ENCODE measurements at regions not wholly inside any gene's neighbourhood (a gene's known extent, or its start where the extent isn't known, plus 50 kb on each side); places are given as distances from the start of the nearest gene placed in this dataset.
A peak's percentile ranks its signal among the peaks of the same experiment; 100 is the strongest.

- Histone ChIP-seq H3K4me1 (ENCODE audit: control insufficient read depth, insufficient read depth, low read length) (peaks cover 44% of the 10 kb centered on the region), H3K27me3 (ENCODE audit: control insufficient read depth, insufficient read depth, low read length) (peaks cover 2% of the 10 kb centered on the region), H3K27ac (ENCODE audit: low read depth, low read length) (no peak overlapping the region), H3K36me3 (ENCODE audit: control insufficient read depth, insufficient read depth, low read length) (peaks cover 15% of the 10 kb centered on the region), H3K4me3 (ENCODE audit: low read depth, low read length) (no peak overlapping the region), H3K9me3 (ENCODE audit: control insufficient read depth, insufficient read depth, low read length) (no peaks in the 10 kb centered on the region)
- no peak for DNase-seq (ENCODE audit: low read depth in 4 of 6, low spot score in 6 of 6)
- 92% methylated on average over 5 of the region's 5 CpGs for WGBS (ENCODE audit: insufficient coverage)
Measured at GRCh38 chr11:70663815-70664214, 265.5 kb downstream of the CTTN start.

GRCh38 chr11:70666311-70666710 lies 268.0 kb downstream of the CTTN start:
- H3K27me3 ChIP-seq (ENCODE audit: control insufficient read depth, insufficient read depth, low read length) = peaks cover 2% of the 10 kb centered on the region
- peaks cover 21% of the 10 kb centered on the region for H3K36me3 ChIP-seq (ENCODE audit: control insufficient read depth, insufficient read depth, low read length)
- H3K9me3 ChIP-seq (ENCODE audit: control insufficient read depth, insufficient read depth, low read length) = no peaks in the 10 kb centered on the region
- DNase-seq (ENCODE audit: low read depth in 4 of 6, low spot score in 6 of 6) = no peak
- H3K4me3 ChIP-seq (ENCODE audit: low read depth, low read length) = no peak overlapping the region
- no peak overlapping the region for H3K27ac ChIP-seq (ENCODE audit: low read depth, low read length)
- peaks cover 50% of the 10 kb centered on the region for H3K4me1 ChIP-seq (ENCODE audit: control insufficient read depth, insufficient read depth, low read length)
- 87% methylated on average over 7 of the region's 8 CpGs for WGBS (ENCODE audit: insufficient coverage)

GRCh38 chr11:70667767-70668166 lies 269.4 kb downstream of the CTTN start:
- H3K9me3 ChIP-seq (ENCODE audit: control insufficient read depth, insufficient read depth, low read length) = no peaks in the 10 kb centered on the region
- peaks cover 21% of the 10 kb centered on the region for H3K36me3 ChIP-seq (ENCODE audit: control insufficient read depth, insufficient read depth, low read length)
- no peaks in the 10 kb centered on the region for H3K27me3 ChIP-seq (ENCODE audit: control insufficient read depth, insufficient read depth, low read length)
- peaks cover 42% of the 10 kb centered on the region for H3K4me1 ChIP-seq (ENCODE audit: control insufficient read depth, insufficient read depth, low read length)
- WGBS (ENCODE audit: insufficient coverage) = 66% methylated on average over 2 of the region's 4 CpGs
- no peak overlapping the region for H3K27ac ChIP-seq (ENCODE audit: low read depth, low read length)
- H3K4me3 ChIP-seq (ENCODE audit: low read depth, low read length) = no peak overlapping the region
- no peak for DNase-seq (ENCODE audit: low read depth in 4 of 6, low spot score in 6 of 6)

GRCh38 chr11:70668204-70669202 lies 270.2 kb downstream of the CTTN start:
- 75% methylated on average over 20 of the region's 23 CpGs for WGBS (ENCODE audit: insufficient coverage)
- no peaks in the 10 kb centered on the region for H3K27me3 ChIP-seq (ENCODE audit: control insufficient read depth, insufficient read depth, low read length)
- H3K9me3 ChIP-seq (ENCODE audit: control insufficient read depth, insufficient read depth, low read length) = no peaks in the 10 kb centered on the region
- peaks cover 39% of the 10 kb centered on the region for H3K4me1 ChIP-seq (ENCODE audit: control insufficient read depth, insufficient read depth, low read length)
- no peak overlapping the region for H3K4me3 ChIP-seq (ENCODE audit: low read depth, low read length)
- H3K27ac ChIP-seq (ENCODE audit: low read depth, low read length) = no peak overlapping the region
- DNase-seq (ENCODE audit: low read depth in 4 of 6, low spot score in 6 of 6) = no peak
- H3K36me3 ChIP-seq (ENCODE audit: control insufficient read depth, insufficient read depth, low read length) = peaks cover 21% of the 10 kb centered on the region

GRCh38 chr11:70669281-70669680 lies 271.0 kb downstream of the CTTN start:
- no peaks in the 10 kb centered on the region for H3K27me3 ChIP-seq (ENCODE audit: control insufficient read depth, insufficient read depth, low read length)

GRCh38 chr11:70669871-70670675 lies 271.7 kb downstream of the CTTN start:
- peak in 1 of 6 donors; percentile 63 for DNase-seq (ENCODE audit: low read depth in 4 of 6, low spot score in 6 of 6)
- WGBS (ENCODE audit: insufficient coverage) = 64% methylated on average over 24 of the region's 25 CpGs
- H3K27ac ChIP-seq (ENCODE audit: low read depth, low read length) = no peak overlapping the region
- H3K4me1 ChIP-seq (ENCODE audit: control insufficient read depth, insufficient read depth, low read length) = peaks cover 33% of the 10 kb centered on the region
- H3K27me3 ChIP-seq (ENCODE audit: control insufficient read depth, insufficient read depth, low read length) = no peaks in the 10 kb centered on the region
- no peak overlapping the region for H3K4me3 ChIP-seq (ENCODE audit: low read depth, low read length)
- H3K9me3 ChIP-seq (ENCODE audit: control insufficient read depth, insufficient read depth, low read length) = no peaks in the 10 kb centered on the region
- H3K36me3 ChIP-seq (ENCODE audit: control insufficient read depth, insufficient read depth, low read length) = peaks cover 21% of the 10 kb centered on the region

More at GRCh38 chr11:70669281-70669680, 271.0 kb downstream of the CTTN start:
- Histone ChIP-seq H3K36me3 (ENCODE audit: control insufficient read depth, insufficient read depth, low read length) (peaks cover 21% of the 10 kb centered on the region), H3K9me3 (ENCODE audit: control insufficient read depth, insufficient read depth, low read length) (no peaks in the 10 kb centered on the region), H3K27ac (ENCODE audit: low read depth, low read length) (no peak overlapping the region), H3K4me3 (ENCODE audit: low read depth, low read length) (no peak overlapping the region), H3K4me1 (ENCODE audit: control insufficient read depth, insufficient read depth, low read length) (peaks cover 33% of the 10 kb centered on the region)
- 88% methylated on average over 13 of the region's 13 CpGs for WGBS (ENCODE audit: insufficient coverage)
- DNase-seq (ENCODE audit: low read depth in 4 of 6, low spot score in 6 of 6) = no peak

GRCh38 chr11:70670676-70671034 lies 272.3 kb downstream of the CTTN start:
- Histone ChIP-seq H3K9me3 (ENCODE audit: control insufficient read depth, insufficient read depth, low read length) (no peaks in the 10 kb centered on the region), H3K36me3 (ENCODE audit: control insufficient read depth, insufficient read depth, low read length) (peaks cover 21% of the 10 kb centered on the region), H3K4me1 (ENCODE audit: control insufficient read depth, insufficient read depth, low read length) (peaks cover 33% of the 10 kb centered on the region), H3K27ac (ENCODE audit: low read depth, low read length) (no peak overlapping the region), H3K27me3 (ENCODE audit: control insufficient read depth, insufficient read depth, low read length) (no peaks in the 10 kb centered on the region), H3K4me3 (ENCODE audit: low read depth, low read length) (no peak overlapping the region)
- DNase-seq (ENCODE audit: low read depth in 4 of 6, low spot score in 6 of 6) = no peak
- 54% methylated on average over 12 of the region's 15 CpGs for WGBS (ENCODE audit: insufficient coverage)

GRCh38 chr11:70671083-70671482 lies 272.8 kb downstream of the CTTN start:
- no peak overlapping the region for H3K27ac ChIP-seq (ENCODE audit: low read depth, low read length)
- no peaks in the 10 kb centered on the region for H3K27me3 ChIP-seq (ENCODE audit: control insufficient read depth, insufficient read depth, low read length)
- H3K36me3 ChIP-seq (ENCODE audit: control insufficient read depth, insufficient read depth, low read length) = peaks cover 21% of the 10 kb centered on the region
- WGBS (ENCODE audit: insufficient coverage) = 8% methylated on average over 13 of the region's 19 CpGs
- DNase-seq (ENCODE audit: low read depth in 4 of 6, low spot score in 6 of 6) = peak in 2 of 6 donors; percentile 35 to 87
- H3K4me3 ChIP-seq (ENCODE audit: low read depth, low read length) = no peak overlapping the region
- H3K4me1 ChIP-seq (ENCODE audit: control insufficient read depth, insufficient read depth, low read length) = peaks cover 34% of the 10 kb centered on the region
- H3K9me3 ChIP-seq (ENCODE audit: control insufficient read depth, insufficient read depth, low read length) = no peaks in the 10 kb centered on the region

GRCh38 chr11:70671611-70672010 lies 273.3 kb downstream of the CTTN start:
- no peak for DNase-seq (ENCODE audit: low read depth in 4 of 6, low spot score in 6 of 6)
- 59% methylated on average over 5 of the region's 5 CpGs for whole genome bisulfite sequencing (ENCODE audit: insufficient coverage)

More at GRCh38 chr11:70671611-70672010, 273.3 kb downstream of the CTTN start:
- Histone ChIP-seq H3K36me3 (ENCODE audit: control insufficient read depth, insufficient read depth, low read length) (peaks cover 21% of the 10 kb centered on the region), H3K27ac (ENCODE audit: low read depth, low read length) (no peak overlapping the region), H3K4me1 (ENCODE audit: control insufficient read depth, insufficient read depth, low read length) (peaks cover 37% of the 10 kb centered on the region), H3K9me3 (ENCODE audit: control insufficient read depth, insufficient read depth, low read length) (no peaks in the 10 kb centered on the region), H3K4me3 (ENCODE audit: low read depth, low read length) (no peak overlapping the region), H3K27me3 (ENCODE audit: control insufficient read depth, insufficient read depth, low read length) (no peaks in the 10 kb centered on the region)
